Esophagus mucosa (tissue), 1 donor: ENCODE measurements at regions not wholly inside any gene's neighbourhood (a gene's known extent, or its start where the extent isn't known, plus 50 kb on each side); places are given as distances from the start of the nearest gene placed in this dataset.
"Not testable (repeated sequence)": the region's sequence is repeated elsewhere in the genome, so short reads cannot be mapped to it uniquely, and the experiment has no call there.

ENCODE experiments used
- ATAC-seq: fragments of 200-7000 bp; cut with Tn5 transposase; one replicate; pipeline ENCODE4 v1.9.1; 2020
- donor health status: DM: yes; HTN: yes; CAD: no.

GRCh38 chr1:221204055-221204833, 325.0 kb downstream of the HLX start:
- ATAC-seq = no peak

- ATAC-seq = no peak
Measured at GRCh38 chr1:221206076-221206475, 326.8 kb downstream of the HLX start.

- no peak for ATAC-seq
Measured at GRCh38 chr1:221212926-221213325, 333.7 kb downstream of the HLX start.

- ATAC-seq = peak; percentile 35
Measured at GRCh38 chr1:221217029-221217428, 337.8 kb downstream of the HLX start.

DNA sequence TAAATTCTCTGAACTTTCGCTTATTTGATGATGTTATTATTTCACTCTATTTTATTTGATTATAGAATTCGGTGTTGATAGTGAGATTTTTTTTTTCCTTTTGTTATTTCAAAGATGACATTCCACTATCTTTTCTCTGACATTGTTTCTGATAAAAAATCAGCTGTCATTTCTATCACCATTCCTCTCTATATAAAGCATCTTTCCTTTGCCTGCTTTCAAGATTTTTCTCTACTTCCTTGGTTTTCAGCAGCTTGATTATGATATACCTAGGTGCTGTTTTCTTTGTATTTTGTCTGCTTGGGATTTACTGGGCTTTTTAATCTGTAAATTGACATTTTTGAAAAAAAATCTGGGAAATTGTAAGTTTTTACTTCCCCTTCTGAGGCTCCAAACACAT, 344.0 kb downstream of the HLX start:
- no peak for ATAC-seq

- no peak for ATAC-seq
Measured at GRCh38 chr1:221227460-221227859, 348.2 kb downstream of the HLX start.

DNA sequence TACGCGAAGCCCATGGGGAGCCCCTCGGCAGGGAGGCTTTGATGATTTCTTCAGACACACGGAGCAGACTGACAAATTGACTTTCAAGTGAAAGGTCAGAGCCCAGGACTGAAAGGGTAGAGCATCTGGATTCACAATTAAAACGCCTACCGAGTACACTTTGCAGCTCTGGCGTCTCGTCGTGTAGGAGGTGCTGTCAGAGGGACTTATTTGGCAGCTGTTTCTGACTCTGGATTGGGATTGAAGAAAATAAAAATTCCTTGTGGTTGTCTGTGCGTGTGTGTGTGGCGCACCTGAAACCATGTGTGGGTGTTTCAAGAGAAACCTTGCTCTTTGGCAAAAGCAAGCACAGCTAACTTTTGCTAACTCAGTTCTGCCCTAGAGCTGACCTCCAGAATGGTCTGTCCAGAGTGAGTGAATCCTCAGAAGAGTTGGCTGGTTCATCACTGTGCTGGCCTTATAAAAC, 348.7 kb downstream of the HLX start:
- no peak for ATAC-seq

DNA sequence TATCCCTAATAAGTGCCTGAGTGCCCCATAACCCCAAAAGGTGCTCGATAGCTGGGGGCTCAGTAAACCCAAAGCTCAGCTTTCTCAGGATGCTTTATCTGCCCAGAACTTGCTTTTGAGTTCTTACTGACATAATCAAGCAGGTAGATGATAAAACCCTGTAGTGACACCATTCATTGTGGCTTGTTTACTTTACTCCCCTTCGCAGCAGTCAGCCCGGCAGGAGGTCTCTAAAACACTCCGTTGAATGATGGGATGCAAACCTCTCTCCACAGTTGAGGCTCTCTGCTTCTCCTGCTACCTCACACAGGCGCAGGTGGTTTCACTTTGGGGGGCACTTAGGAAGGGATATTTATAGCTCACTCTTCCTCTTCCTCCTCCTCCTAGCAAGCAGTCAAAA, 349.4 kb downstream of the HLX start:
- ATAC-seq = no peak

DNA sequence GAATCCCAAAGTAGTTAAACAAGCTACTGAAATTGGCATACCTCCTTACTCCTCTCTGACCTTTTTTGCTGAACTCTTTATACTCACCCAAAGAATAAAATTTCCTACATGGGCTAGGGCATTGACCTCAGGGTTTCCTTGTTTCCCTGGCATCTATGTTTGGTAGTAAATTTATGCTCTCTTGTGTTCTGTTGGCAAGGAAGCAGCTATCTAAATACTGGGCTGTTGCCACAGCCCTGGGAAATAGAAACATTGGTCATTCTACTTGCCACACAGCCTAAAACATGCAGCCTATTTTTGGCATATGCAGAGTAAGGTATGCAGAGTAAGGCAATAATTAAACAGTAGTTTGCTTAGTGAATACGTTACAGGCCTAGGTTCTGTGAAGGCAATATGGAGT, 351.4 kb downstream of the HLX start:
- no peak for ATAC-seq

DNA sequence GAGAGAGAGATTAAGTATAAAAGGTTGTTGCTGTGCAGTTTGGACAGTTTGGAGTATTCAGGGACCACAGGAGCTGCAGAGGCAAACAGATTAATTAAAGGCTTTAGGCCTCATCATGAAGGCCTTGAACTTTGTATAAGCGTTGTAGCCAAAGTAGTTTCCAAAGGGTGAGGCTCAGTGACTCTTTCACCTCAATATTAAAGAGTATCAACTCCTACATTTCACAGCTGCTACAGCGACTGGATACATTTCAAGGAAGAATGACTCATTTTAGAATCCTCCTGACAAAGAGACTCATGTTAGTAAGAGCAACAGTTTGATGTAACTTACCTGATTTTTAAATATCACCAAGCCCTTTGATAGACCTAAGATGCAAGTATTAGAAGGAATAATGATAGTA, 355.5 kb downstream of the HLX start:
- no peak for ATAC-seq

DNA sequence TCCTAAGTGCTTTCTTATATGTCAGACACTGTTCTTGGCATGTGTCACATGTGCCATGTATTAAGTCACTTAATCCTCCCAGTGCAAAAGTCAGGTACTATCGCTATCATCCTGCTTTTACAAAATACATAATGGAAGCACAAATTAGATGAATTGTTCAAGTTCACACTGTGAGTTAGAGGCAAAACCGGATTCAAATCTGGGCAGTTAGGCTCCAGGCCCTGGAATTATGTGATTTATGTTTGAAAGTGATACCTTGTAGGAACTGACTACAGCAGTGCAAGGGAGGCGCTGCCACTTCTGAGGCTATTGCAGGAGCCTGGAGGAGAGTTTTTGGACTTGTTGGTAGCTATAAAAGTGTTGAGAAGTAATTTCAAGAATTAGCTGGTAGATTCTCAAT, 358.3 kb downstream of the HLX start:
- ATAC-seq = no peak

DNA sequence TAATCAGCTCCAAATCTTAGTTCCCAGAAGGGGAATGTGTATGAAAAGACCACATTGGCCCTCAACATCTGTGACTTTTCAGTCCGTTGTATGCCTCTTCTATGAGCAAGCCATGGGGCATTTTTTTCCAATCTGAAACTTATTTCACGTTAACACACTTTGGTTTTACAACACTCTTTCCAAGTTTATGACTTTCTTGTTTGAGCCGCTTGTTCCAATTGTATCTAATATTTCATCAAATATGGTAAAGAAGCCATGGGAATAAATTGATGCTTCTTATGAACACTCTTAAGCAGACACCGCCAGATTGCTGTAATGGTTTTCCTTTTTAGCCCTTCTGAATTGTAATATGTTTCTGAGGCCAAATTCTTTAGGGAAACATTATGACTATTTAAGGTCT, 359.9 kb downstream of the HLX start:
- ATAC-seq = no peak

GRCh38 chr1:221239792-221240191, 360.5 kb downstream of the HLX start:
- ATAC-seq = no peak

- no peak for ATAC-seq
Measured at GRCh38 chr1:221240690-221241089, 361.4 kb downstream of the HLX start.

GRCh38 chr1:221241157-221241556, 361.9 kb downstream of the HLX start:
- ATAC-seq = no peak

DNA sequence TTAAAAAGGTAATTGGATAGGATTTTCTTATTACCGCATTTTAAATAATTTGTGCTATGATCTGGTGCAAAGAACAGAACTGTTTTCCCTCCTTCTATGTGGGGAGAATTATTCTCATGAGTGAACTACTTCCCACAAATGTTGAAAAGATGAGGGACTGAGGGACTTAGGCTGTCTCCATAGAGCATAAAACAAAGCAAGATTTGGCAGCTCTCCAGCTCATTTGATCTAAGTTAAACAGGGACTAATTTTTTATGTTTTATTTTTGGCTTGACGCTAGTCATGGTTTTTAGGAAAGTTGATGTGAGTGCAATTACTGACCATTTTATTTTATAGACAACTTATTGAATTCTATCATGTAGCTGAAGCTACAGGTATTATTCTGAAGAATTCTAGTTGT, 362.3 kb downstream of the HLX start:
- no peak for ATAC-seq

GRCh38 chr1:221246067-221246466, 366.8 kb downstream of the HLX start:
- no peak for ATAC-seq

DNA sequence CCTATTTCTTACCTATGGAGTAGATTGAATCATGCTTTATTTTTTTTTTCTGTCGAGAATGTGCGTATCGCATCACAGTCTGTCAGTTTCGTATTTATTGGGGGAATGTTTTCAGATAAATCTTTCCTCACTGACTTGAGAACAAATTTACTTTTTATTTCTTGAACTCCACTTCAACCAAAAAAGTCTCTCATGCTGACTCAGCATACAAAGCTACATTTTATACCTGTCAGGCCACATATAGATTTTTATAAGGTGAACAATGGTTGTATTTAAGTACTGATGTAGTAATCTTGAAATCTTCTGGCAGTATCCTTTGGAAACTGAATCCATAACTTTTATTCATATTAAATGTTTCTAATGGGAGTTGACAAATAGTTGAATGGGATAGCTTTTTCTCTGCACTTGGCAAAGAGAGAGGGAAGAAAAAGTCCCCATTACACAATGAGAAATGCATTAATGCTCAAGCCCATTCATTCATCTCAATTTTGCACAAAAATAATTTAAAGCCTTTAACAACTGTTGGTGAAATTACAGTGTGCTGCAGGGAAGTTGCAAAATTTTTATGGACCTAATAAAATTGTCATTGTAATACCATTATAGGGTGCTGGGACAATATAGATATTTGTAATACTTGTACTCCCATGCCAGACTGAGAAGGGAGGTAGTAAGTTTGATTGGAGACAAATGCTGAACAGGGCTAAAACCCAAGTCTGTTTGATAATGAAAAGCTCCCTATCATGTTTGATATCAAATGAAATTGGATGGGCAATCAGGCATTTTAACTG, 367.6 kb downstream of the HLX start:
- no peak for ATAC-seq

DNA sequence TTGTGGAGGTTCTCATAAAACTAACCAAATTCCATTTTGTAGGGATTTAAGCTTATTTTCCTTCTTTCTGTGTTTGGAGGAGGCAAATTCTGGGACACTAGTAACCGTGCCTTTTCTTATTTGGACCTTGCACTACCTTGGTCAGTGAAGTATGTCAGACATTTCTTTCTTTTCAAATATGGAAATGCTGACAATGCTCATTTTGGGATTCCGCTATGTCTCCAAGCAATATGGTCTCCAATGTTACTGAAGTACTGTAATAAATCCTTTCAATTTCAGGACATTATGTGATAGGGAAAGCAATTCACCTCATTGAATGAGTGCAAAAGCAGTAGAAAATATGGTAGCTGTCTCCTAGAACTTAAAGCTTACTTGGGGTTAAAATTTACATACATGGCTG, 372.3 kb downstream of the HLX start:
- ATAC-seq = no peak

DNA sequence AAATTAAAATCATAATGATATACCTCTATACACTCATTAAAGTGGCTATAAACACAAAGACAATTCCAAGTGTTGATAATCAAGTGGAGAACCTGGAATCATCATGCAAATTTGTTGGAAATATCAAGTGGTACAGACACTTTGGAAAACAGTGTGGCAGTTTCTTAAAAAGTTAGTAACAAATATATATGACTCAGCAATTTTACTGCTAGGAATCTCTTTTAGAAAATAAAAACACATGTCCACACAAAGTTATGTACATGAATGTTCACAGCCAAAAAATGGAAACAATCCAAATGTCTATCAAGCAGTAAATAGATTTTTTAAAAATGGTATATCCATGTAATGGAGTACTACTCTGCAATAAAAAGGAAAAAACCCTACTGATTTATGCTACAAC, 375.6 kb downstream of the HLX start:
- no peak for ATAC-seq

DNA sequence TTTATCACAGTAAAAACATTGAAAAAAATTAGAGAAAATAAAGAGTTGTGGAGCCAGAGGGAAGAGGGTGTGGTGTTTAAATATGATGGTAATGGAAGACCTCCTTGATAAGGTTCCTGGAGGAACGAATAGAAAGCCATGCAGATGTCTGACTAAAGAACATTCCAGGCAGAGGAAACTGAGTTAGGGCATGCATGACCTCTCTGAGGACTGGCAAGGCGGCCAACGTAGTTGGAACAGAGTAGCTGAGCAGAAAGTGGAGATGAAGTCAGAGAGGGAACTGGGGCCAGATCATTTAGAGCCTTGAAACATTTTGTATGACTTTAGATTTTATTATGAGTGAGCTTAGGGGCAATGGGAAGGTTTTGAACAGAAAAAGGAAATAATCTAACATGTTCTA, 377.5 kb downstream of the HLX start:
- no peak for ATAC-seq

- not testable (repeated sequence) for ATAC-seq
Measured at GRCh38 chr1:221257548-221257947, 378.3 kb downstream of the HLX start.

DNA sequence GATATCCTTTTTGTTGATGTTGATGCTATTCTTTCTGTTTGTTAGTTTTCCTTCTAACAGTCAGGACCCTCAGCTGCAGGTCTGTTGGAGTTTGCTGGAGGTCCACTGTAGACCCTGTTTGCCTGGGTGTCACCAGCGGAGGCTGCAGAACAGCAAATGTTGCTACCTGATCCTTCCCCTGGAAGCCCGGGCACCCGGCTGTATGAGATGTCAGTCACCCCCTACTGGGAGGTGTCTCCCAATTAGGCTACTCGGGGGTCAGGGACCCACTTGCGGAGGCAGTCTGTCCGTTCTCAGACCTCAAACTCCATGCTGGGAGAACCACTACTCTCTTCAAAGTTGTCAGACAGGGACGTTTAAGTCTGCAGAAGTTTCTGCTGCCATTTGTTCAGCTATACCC, 383.4 kb downstream of the HLX start:
- ATAC-seq = not testable (repeated sequence)
